Nucleus accumbens (tissue), 56 donors: ENCODE measurements at regions not wholly inside any gene's neighbourhood (a gene's known extent, or its start where the extent isn't known, plus 50 kb on each side); places are given as distances from the start of the nearest gene placed in this dataset.

Experiments
- DNase-seq, 56 donors: peaks; one replicate each; lab custom pipeline; 2025; lab: John Stamatoyannopoulos, UW

DNA sequence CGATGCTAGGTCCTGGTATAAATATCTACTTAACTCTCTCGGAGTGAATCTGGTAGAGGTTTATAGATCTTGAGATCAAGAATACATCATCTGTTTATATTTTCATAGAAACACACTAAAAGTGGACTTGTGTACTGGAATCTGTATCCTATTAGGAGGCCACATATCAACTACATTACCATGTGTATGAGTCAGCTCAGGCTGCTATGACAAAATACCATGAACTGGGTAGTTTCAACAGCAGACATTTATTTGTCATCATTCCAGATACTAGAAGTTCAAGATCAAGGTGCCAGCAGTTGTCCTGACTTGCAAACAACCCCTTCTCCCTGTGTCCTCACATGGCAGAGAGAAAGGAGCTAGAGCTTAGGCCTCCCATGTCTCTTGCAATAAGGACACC, 113.9 kb upstream of the PFKP start:
- DNase-seq, result no peak

DNA sequence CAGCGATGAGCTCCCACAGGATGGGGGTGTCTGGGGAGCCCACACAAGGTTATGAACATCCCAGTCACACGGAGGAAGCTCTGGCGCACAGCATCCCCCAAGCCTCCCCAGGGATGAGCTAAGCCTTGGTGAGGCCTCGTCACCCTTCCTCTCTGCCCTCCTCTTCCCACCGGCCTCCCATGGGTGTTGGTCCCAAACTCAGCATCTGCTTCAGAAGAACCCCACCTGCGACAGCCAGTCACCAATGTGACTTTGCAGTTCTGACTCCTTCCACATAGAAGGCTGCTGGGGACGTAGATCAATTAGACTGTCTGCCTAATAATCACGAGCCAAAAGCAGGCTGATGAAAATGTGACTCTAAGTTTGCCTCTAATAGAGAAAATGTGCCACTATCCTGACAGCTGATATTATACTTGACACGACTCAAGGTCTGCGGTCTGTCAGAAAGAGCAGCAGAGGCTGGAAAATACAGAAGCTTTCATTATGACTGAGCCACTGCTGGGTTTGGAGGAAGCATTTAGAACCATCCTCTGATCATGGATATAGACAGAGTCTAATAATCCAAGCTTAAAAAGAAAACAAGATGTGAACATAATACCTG, 116.0 kb upstream of the PFKP start:
- DNase-seq, result peak in 3 of 56 donors; percentile 3 to 12 (median 3)

DNA sequence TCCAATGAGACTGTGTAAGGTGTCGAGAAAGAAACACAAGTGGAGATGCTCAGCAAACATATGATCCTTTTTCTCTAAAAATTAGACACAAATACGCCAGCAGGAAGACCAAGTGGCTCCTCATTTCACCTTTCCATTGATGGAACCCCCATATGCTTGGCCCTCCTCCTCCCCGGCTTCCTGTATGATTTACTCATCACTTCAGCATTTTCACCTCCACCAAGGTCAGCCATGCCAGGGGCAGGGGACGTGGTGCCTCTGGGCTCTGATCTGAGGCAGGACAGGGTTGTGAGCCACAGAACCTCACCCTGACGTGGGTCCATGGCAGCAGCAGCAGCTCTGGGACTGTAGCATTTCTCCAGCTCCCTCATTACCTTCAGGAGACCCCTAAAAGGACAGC, 116.8 kb upstream of the PFKP start:
- DNase-seq, result no peak

DNA sequence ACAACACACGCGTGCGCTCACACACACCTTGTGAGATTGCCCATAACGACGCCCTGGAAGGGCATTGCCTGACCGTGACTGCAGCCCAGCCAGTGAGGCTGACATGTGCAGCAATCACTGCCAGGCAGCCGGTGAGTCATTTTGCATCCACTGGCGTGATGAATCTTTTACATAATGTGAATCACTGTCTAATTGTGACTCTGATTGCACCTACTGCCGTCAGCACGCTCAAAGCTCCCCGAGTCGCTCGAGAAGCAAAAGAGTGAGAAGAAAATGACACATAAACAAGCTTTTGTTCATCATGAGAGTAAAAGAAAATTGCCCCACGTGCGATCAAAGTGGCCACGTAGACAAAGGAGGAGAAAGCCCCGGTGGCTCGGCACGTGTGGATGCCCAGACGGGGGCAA, 117.4 kb upstream of the PFKP start:
- DNase-seq, result peak in 26 of 56 donors; percentile 4 to 76 (median 26)

DNA sequence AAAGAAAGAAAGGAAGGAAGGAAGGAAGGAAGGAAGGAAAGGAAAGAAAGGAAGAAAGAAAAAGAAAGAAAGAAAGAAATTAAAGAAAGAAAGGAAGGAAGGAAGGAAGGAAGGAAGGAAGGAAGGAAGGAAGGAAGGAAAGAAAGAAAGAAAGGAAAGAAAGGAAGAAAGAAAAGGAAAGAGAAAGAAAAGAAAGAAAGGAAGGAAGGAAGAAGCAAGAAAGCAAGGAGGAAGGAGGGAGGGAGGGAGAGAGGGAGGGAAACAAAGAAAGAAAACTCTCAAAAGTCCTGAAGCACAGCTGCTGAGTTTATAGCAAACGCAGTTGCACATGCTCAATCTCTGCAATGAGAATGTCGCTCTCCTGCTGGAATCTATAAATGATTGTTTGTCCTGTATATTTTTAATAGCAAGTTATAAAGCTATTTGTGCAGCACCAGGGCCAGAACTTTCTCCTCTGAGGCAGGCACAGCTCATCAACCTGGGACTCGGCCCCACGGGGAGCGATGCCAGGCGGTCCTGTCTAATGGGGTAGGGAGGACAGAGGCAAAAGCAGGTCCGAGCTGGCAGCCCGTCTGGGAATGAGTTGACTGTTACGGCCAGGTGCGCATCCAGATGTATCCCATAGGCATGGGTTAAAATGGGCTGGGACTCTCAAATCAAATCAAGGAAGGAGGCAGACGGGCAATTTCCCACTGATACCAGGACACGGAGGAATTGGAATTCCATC, 118.0 kb upstream of the PFKP start:
- no peak for DNase-seq

DNA sequence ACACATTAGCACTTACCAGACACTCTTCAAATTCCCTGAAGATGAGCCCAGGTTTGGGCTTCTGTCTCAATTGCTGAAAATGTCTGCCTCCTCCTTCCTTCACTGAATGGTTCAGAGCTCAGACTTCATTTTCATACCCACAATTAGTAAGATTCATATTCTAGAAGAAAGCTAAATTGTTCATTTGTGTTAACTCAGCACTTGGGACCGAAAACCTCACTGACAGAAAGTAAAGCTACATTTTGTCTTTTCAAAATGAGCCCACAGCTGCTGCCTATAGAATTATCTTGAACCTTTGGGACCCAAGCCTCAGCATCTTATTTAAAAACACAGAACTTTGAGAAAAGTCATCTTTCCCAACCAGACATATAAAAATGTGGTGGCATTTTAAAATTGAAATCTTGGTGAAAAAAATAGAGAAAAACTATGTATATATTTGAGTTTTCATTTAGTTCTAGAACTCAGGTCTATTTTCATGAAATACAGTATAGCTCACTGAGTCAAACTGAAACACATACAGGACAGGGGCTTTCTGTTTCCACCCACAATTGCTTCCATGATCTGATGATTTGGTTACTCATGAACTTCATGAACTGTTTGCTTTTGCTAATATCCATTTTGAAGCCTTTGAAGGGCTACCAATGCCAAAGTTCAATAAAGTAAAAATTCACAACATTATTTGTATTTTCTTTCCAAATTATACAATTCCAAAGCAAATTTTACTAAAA, 119.1 kb upstream of the PFKP start:
- DNase-seq, result no peak

DNA sequence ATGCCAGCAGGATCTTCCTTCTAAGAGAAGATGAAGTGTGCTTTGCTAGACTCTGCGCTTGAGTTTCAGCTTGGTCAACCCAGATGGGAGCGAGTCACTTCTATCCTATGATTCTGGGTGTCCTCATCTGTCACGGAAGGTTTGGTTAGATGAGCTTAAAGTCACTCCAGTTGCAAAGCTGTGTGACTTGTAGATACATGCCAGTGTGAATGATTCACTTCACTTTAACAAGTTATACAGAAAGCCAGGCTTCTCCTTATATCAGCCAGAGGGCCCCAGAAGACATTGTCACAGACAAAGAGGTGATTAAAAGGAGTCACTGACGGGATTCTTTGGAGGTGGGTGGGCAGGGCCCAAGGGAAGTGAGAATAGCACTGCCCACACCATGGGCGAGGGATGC, 122.6 kb upstream of the PFKP start:
- DNase-seq, result no peak

DNA sequence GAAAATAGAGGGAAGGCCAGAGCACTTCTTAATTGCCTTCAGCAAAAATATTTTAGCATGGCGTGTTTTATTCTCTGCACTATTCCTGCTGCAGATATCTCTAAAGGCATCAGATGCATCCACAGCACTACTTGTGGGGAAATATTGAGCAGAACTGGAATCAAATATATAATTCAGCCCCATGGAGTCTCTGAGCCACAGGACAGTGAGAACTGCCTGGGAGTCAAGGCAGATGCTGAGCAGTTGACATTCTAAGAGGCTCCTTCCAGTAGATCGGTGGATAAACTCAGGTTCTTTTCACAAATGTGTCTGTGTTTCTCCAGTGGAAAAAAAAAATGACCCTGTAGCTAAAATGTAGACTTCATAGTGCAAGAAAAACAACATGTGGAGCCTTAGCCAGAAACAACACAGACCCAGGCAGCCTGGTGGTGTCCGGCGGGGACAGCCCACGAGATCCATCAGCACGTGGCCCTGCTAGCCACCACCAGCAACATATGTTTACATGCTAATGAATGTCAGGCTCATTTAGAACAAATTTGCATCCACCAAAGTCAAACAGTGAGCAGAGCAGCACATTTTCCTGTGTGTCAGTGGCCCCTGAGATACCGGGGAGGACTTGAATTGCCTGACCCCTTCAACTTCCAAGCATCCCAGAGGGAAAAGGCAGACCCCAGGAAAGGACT, 123.3 kb upstream of the PFKP start:
- no peak for DNase-seq

DNA sequence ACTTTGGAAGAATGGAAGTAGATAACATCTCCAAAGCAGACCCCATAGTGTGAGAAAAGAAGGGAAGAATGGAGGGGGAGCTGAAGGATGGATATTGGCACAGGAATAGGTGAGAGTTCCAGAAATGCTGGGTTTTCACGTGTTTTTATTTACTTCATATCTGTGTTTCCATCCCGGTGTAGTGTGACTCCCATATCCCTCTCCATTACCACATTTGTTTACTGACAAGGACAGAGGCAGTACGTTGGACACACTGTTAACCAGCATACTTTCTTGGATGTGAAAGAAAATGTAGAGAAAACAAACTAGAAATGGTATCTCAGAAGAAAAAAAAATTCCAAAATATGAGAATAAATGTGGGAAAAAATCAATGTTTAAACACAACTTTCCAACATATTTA, 124.4 kb upstream of the PFKP start:
- no peak for DNase-seq

DNA sequence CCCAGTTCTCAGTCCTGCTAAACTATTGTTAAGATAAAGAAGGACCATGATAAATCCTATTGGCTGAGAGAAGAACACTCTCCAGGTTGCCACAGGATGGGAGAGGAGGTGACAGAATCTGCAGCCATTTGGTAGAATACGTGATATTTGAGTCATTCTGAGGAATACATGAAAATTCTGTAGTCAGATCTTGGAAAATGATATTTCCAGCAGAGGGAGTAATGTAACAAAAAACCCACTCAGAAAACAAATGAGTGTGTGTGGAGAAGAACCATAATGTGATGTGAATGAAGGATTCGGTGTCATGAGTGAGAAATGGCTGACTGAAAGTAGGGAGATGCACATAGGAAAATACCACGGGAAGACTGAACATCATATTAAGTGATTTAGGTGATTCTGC, 128.5 kb upstream of the PFKP start:
- no peak for DNase-seq

DNA sequence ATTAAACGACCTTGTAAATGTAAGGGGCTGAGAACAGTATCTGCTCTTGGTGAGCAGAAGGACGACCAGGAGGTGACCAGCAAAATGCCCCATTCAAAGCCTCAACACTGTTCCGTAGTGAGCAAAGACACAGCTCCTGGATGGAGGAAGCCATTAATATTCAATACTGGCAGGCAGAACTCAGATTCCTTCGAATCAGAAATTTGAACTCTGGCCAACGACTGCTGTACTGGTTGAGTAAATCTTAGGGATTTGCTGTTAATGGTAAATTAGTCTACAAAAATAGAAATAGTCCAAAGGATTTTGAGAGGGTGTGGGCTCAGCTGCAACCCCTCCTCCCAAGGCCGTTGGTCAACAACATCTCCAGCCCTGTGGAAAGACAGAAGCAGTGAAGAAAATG, 130.5 kb upstream of the PFKP start:
- DNase-seq, result no peak

DNA sequence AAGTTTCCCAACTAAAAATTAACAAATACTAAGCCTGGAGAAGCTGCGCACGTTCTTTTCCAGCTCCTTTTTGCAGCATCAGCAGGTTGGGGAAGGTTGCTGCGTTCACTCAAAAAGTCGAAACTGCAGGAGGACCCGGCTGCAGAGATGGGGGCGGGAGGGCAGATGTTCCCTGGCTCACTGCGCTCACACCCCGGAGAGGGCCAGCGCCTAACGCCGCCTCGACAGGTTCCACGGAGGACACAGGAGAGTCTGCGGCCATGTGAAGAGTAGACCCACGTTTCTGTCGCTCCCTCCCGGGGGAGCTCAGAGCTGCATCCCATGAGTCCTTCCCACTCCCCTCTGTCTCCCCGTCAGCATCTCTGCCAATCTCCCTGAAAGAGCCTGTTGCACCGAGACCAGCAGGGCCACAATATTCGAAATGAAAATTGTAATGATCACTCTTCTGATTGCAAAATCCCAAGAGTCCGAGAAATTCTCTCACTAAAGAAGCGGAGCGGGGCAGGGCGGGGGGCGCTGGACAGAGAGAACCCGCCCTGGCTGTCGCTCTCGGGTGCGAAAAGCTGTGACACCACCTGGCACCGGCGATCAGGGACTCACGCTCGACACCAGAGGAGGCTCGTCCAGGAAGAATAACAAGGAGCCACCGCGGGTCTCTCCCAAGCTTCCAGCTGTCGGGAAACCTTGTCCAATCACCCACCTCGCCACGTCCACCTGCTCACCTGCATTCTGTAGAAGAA, 131.5 kb upstream of the PFKP start:
- DNase-seq, result no peak

DNA sequence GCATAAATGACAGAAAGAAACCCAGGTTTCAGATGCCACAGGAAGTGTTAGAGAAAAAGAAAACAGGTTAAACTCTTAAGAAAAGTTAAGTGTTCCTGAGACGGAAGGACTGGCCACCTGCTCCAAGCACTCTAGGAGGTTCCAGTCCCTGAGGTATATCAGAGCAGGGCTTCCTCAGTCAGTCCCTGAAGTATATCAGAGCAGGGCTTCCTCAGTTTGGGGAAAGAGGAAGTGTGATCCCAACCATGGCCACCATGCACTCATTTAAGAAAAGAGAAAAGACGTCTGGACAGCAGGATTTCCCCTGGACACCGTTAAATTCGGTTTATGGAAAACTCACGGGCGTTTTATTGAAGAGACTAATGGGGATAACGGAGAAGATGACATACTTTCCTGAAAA, 133.4 kb upstream of the PFKP start:
- DNase-seq, result no peak

DNA sequence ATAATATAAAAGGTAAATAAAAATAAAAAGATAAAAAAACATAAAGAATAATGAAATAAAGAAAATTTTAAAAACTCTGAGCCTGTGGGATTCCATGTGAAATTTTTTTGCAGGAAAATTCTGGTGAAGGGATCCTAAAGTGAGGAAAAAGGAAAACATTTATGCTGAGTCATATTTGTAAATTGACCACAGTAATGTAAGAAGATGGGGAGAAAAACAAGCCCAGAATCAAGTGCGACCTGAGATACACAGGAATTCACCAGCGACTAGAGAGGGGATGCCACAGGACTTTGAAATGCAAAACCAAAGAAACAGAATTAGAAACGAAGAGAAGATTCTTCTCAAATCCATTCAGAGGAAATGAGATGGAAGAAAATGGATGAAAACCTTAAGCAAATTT, 133.8 kb upstream of the PFKP start:
- DNase-seq, result no peak

DNA sequence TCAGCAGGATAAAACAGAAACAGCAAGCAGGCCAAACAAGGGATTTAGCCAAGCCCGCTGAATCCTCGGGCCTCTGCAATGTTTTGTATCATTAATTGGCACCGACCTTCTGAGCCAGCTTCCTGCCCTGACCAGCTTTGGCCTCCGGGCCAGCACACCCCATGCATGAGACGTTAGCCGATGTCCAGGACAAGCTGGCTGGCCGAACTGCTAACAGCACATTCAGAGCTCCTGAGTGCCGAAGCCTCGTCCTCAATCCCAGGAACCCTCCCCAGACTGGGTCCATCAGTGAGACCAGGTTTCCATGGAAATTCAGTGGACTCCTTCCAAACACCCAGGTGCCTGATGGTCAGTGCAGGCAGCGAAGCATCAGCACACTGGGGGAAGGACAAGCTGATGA, 134.3 kb upstream of the PFKP start:
- DNase-seq, result peak in 8 of 56 donors; percentile 4 to 33 (median 12)

DNA sequence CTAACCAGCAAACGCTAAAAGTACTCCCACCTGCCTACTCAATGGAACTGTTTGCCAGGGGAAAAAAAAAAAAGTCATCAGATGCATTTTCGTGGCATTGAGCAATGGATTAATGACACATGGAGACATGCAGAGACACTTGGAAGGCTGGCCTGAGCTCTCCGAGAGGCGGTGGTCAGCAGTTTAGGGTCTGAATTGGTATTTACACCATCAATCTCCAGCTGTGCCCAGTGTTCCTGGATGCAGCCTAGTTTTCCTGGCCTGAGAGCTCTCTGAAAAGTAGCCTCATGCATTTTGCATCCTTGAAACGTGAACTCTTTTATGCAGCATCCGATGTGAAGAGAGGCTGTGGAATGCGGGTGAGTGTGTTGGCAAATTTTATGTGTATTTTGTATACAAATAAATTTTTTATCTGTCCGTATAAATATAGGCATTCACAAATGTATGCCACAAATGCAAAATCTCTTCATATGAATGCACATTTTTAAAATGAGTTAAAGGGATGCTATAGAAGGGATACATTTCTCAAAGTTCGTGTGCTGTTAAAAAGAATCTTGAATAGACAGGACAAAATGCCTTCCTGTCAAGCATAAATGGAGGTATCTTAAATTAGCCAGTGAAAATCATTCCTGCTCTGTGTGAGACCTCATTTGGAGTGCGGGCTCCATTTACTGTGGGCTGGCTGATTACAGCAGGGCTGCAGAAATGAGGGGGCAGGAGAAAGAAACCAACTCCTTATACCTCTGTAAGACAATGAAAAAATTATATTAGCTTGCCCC, 137.7 kb upstream of the PFKP start:
- DNase-seq, result no peak

DNA sequence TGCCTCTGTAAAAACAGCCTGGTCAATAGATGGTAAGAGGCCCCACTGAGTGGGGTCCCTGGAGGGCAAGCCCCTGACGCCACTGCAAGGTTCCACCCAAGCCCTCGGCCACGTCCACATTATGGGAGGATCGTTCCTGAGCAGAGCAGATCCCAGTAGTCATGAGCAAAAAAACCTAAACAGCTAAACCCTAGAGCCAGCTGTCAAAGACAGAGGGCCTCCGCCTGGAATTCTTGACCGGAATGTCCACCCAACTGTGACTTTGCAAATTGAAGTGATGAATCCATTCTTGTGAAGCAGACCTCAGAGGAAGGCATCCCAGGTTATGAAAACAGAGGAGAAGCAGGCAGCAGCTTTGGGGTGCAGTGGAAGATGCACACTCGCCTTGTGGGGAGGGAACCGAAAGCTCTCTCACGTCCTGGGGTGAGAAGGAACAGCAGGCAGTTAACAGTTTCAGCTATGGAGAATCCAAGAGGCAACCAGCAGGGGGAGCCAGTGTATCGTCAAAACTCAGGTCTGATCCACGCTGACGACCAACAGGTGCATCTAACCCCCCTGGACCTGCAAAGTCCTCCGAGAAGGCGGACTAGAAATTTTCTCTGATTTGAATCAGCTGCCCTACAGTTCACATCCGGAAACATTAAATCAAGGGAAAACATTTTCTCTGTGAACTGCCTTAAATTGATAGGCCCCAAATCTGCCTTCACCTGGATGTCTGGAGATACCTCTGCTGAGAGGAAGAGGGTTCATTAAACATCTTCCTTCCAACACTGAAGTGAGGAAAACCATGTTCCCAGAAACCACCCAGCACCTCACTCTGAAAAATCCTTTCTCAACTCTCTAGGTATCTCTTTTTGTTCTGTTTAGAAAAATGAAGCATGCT, 139.1 kb upstream of the PFKP start:
- DNase-seq, result peak in 42 of 56 donors; percentile 3 to 83 (median 36)

DNA sequence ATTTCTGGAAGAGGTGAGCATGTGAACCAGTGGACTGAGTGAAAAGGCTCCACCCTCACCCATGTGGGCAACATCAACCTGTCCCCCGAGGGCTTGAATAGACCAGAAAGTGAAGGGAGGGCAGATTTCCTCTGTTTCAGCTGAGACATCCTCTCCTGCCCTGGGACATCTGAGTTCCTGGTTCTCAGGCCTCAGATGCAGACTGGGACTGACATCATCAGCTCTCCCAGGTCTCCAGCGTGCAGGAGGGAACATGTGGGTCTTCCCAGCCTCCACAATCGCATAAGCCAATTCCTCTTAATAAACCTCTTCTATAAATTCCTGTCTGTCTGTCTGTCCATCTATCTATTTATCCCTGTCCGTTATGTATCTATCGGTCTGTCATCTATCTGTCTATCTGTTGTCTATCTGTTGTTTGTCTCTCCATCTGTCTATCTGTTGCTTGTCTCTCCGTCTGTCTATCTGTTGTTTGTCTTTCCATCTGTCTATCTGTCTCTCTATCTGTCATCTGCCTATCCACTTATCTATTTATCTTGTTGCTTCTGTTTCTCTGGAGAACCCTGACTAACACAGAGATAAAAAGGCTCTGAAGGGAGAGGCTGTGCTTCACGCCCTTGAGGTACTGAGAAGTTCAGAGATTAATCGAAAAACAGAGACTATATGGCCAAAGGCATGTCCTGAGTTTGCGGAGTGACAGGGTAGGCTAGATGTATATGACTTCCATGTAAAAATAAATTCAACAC, 140.3 kb upstream of the PFKP start:
- DNase-seq, result no peak
